Tibial artery (tissue), 4 donors: ENCODE measurements at regions not wholly inside any gene's neighbourhood (a gene's known extent, or its start where the extent isn't known, plus 50 kb on each side); places are given as distances from the start of the nearest gene placed in this dataset.
A peak's percentile ranks its signal among the peaks of the same experiment; 100 is the strongest.
"Not testable (repeated sequence)": the region's sequence is repeated elsewhere in the genome, so short reads cannot be mapped to it uniquely, and the experiment has no call there.

Experiments used
- DNase-seq, 2 donors: peaks; one replicate each; pipeline ENCODE4 v3.0.0-alpha.2; 2019
- H3K27ac ChIP-seq, 2 donors: fragments of 200-600 bp; sonication (generic) in 1 of 2; 1 replicate in 1 of 2; 2 replicates in 1 of 2; pipeline ENCODE4 v1.5.1; 2018 to 2019; ENCODE audit warnings: mild to moderate bottlenecking in 1 of 2
- H3K27me3 ChIP-seq, 2 donors: fragments of 200-600 bp; sonication (generic) in 1 of 2; one replicate each; pipeline versions ENCODE4 v1.5.1 to v1.6.0; 2016 to 2019
- H3K36me3 ChIP-seq, 3 donors: fragments of 200-600 bp; sonication (generic) in 2 of 3; one replicate each; pipeline ENCODE4 v1.5.1; 2016 to 2019; ENCODE audit warnings: mild to moderate bottlenecking in 2 of 3
- H3K4me1 ChIP-seq, 4 donors: fragments of 200-600 bp; sonication (generic) in 2 of 4; 1 replicate in 3 of 4; 2 replicates in 1 of 4; pipeline ENCODE4 v1.5.1; 2016 to 2019
- H3K4me3 ChIP-seq, 2 donors: fragments of 200-600 bp; sonication (generic) in 1 of 2; 1 replicate in 1 of 2; 2 replicates in 1 of 2; pipeline ENCODE4 v1.5.1; 2018 to 2019; ENCODE audit warnings: mild to moderate bottlenecking in 2 of 2
- H3K9me3 ChIP-seq, 3 donors: fragments of 200-600 bp; sonication (generic) in 1 of 3; one replicate each; pipeline ENCODE4 v1.5.1; 2016 to 2019
- CTCF ChIP-seq, 2 experiments: fragments of 200-600 bp in 1 of 2; fragments of 450-650 bp in 1 of 2; IDR thresholded peaks; one replicate each; pipeline ENCODE4 v1.5.1; 2017 to 2019; ENCODE audit warnings: antibody characterized with exemption in 2 of 2, mild to moderate bottlenecking in 1 of 2, moderate library complexity in 1 of 2
- intact Hi-C: fragments of 100-400 bp; cut with DNase I; formaldehyde crosslinking; loops from one replicate; pipeline ENCODE4 v1.15.0; 2023; ENCODE audit warnings: low total_unique reads

- no peaks in the 10 kb centered on the region for H3K36me3 ChIP-seq
- TF ChIP-seq CTCF (IDR thresholded peaks at IDR 0.05) = peak; percentile 59 to 67
- peaks cover 0 to 8% (median 0%) of the 10 kb centered on the region in 4 donors for H3K4me1 ChIP-seq
- intact Hi-C loops = loop anchor here (10.0 kb wide), 2 partner anchors 588 to 868 kb away; partner anchors contain the start of gene FOXP1
- H3K4me3 ChIP-seq = no peak overlapping the region
- H3K27me3 ChIP-seq = no peaks in the 10 kb centered on the region
- no peak overlapping the region for H3K27ac ChIP-seq
- DNase-seq = peak in 1 of 2 donors; percentile 44
- peaks cover 0 to 17% (median 7%) of the 10 kb centered on the region in 3 donors for H3K9me3 ChIP-seq
These were observed 404.4 kb upstream of the MDFIC2 start for GRCh38 chr3:70716832-70717231.

GRCh38 chr3:70712449-70713082 lies 400.1 kb upstream of the MDFIC2 start:
- no peaks in the 10 kb centered on the region for H3K36me3 ChIP-seq
- no peak for DNase-seq
- no peaks in the 10 kb centered on the region for H3K27me3 ChIP-seq
- H3K9me3 ChIP-seq = peaks cover 0 to 17% (median 7%) of the 10 kb centered on the region in 3 donors
- no peak overlapping the region for H3K27ac ChIP-seq
- no peak for TF ChIP-seq CTCF (IDR thresholded peaks at IDR 0.05)
- H3K4me3 ChIP-seq = no peak overlapping the region
- H3K4me1 ChIP-seq = peaks cover 0 to 8% (median 0%) of the 10 kb centered on the region in 4 donors
- intact Hi-C loops = loop anchor here (10.0 kb wide), 2 partner anchors 592 to 872 kb away; partner anchors contain the start of gene FOXP1

- Histone ChIP-seq H3K4me3 (no peak overlapping the region), H3K27ac (no peak overlapping the region), H3K9me3 (no peaks in the 10 kb centered on the region), H3K4me1 (peaks cover 0 to 15% (median 0%) of the 10 kb centered on the region in 4 donors), H3K36me3 (no peaks in the 10 kb centered on the region), H3K27me3 (no peaks in the 10 kb centered on the region)
- intact Hi-C loops = no loop called here
- no peak for TF ChIP-seq CTCF (IDR thresholded peaks at IDR 0.05)
- DNase-seq = no peak
These were observed 391.1 kb upstream of the MDFIC2 start for GRCh38 chr3:70703305-70704102.

GRCh38 chr3:70702132-70702531 lies 389.7 kb upstream of the MDFIC2 start:
- Histone ChIP-seq H3K4me1 (peaks cover 0 to 15% (median 0%) of the 10 kb centered on the region in 4 donors), H3K4me3 (no peak overlapping the region), H3K27ac (no peak overlapping the region), H3K9me3 (no peaks in the 10 kb centered on the region), H3K27me3 (no peaks in the 10 kb centered on the region), H3K36me3 (no peaks in the 10 kb centered on the region)
- no peak for DNase-seq
- intact Hi-C loops = no loop called here
- no peak for TF ChIP-seq CTCF (IDR thresholded peaks at IDR 0.05)

GRCh38 chr3:70684701-70685100 lies 372.3 kb upstream of the MDFIC2 start:
- H3K27me3 ChIP-seq = no peaks in the 10 kb centered on the region
- DNase-seq = no peak
- intact Hi-C loops = no loop called here
- no peaks in the 10 kb centered on the region for H3K4me1 ChIP-seq
- no peaks in the 10 kb centered on the region for H3K9me3 ChIP-seq
- no peak for TF ChIP-seq CTCF (IDR thresholded peaks at IDR 0.05)
- no peak overlapping the region for H3K4me3 ChIP-seq
- H3K36me3 ChIP-seq = no peaks in the 10 kb centered on the region
- H3K27ac ChIP-seq = no peak overlapping the region

- H3K9me3 ChIP-seq, H3K27me3 ChIP-seq, H3K4me3 ChIP-seq, DNase-seq, intact Hi-C loops, H3K4me1 ChIP-seq, H3K27ac ChIP-seq, H3K36me3 ChIP-seq: not testable (repeated sequence)
These were observed 363.4 kb upstream of the MDFIC2 start for GRCh38 chr3:70675810-70676209.
